DND-41 (cell line): ENCODE measurements at regions not wholly inside any gene's neighbourhood (a gene's known extent, or its start where the extent isn't known, plus 50 kb on each side); places are given as distances from the start of the nearest gene placed in this dataset.

Source experiments
- EZH2 ChIP-seq: IDR thresholded peaks from 3 replicates; pipeline ENCODE4 v1.6.1; 2012; ENCODE audit warnings: borderline replicate concordance, low read depth, mild to moderate bottlenecking, moderate library complexity, low read length, inconsistent platforms; ENCODE audit not compliant: severe bottlenecking
- TF ChIP-seq, protein P1 (sequence below): IDR thresholded peaks from 2 replicates; pipeline ENCODE4 v1.5.1; 2012; ENCODE audit warnings: borderline replicate concordance, low read length, moderate library complexity, mild to moderate bottlenecking; ENCODE audit not compliant: poor library complexity, severe bottlenecking; ENCODE audit errors: extremely low read depth

DNA sequence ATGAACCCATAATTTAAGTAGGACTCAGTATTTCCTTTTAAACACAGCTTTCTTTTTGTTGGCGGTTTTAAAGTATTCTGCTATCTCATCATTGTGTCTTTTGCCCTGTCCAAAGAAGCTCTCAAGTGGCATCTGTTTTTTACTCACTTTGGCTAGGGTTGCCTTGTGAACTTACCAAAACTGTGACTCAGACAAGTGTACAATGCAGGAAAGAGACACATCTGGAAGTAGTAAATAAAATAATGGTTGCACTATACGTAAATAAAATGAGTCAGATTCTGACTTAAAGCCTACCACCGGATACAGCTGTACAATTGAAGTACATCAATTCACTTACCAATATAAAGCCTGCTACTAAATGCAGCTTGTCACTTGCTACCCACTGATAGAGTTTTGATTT, 619.2 kb upstream of the LRFN5 start:
- TF ChIP-seq, protein P1, sequence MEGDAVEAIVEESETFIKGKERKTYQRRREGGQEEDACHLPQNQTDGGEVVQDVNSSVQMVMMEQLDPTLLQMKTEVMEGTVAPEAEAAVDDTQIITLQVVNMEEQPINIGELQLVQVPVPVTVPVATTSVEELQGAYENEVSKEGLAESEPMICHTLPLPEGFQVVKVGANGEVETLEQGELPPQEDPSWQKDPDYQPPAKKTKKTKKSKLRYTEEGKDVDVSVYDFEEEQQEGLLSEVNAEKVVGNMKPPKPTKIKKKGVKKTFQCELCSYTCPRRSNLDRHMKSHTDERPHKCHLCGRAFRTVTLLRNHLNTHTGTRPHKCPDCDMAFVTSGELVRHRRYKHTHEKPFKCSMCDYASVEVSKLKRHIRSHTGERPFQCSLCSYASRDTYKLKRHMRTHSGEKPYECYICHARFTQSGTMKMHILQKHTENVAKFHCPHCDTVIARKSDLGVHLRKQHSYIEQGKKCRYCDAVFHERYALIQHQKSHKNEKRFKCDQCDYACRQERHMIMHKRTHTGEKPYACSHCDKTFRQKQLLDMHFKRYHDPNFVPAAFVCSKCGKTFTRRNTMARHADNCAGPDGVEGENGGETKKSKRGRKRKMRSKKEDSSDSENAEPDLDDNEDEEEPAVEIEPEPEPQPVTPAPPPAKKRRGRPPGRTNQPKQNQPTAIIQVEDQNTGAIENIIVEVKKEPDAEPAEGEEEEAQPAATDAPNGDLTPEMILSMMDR = no peak
- no peak for TF ChIP-seq EZH2
